ENCODE measurements at regions not wholly inside any gene's neighbourhood (a gene's known extent, or its start where the extent isn't known, plus 50 kb on each side); places are given as distances from the start of the nearest gene placed in this dataset.

- no peak for DNase-seq (ENCODE audit: low spot score)
These were observed 92.6 kb downstream of the TTC32 start for GRCh38 chr2:19809206-19809605.

GRCh38 chr2:19807866-19808265, 93.9 kb downstream of the TTC32 start:
- DNase-seq (ENCODE audit: low spot score) = no peak

- DNase-seq (ENCODE audit: low spot score) = no peak
These were observed 94.4 kb downstream of the TTC32 start for GRCh38 chr2:19807346-19807745.

- DNase-seq (ENCODE audit: low spot score) = no peak
These were observed 95.2 kb downstream of the TTC32 start for GRCh38 chr2:19806591-19806990.

- DNase-seq (ENCODE audit: low spot score) = no peak
These were observed 95.7 kb downstream of the TTC32 start for GRCh38 chr2:19806131-19806530.

- no peak for DNase-seq (ENCODE audit: low spot score)
These were observed 96.5 kb downstream of the TTC32 start for GRCh38 chr2:19805266-19805665.

GRCh38 chr2:19804639-19805260, 97.0 kb downstream of the TTC32 start:
- DNase-seq (ENCODE audit: low spot score) = no peak

GRCh38 chr2:19802086-19802841, 99.5 kb downstream of the TTC32 start:
- peak; percentile 90 for DNase-seq (ENCODE audit: low spot score)

GRCh38 chr2:19801367-19802080, 100.3 kb downstream of the TTC32 start:
- peak; percentile 99 for DNase-seq (ENCODE audit: low spot score)

GRCh38 chr2:19800796-19801195, 101.0 kb downstream of the TTC32 start:
- no peak for DNase-seq (ENCODE audit: low spot score)

- DNase-seq (ENCODE audit: low spot score) = no peak
These were observed 101.7 kb downstream of the TTC32 start for GRCh38 chr2:19799881-19800780.

GRCh38 chr2:19797871-19798270, 103.9 kb downstream of the TTC32 start:
- peak; percentile 20 for DNase-seq (ENCODE audit: low spot score)

GRCh38 chr2:19797243-19797810, 104.5 kb downstream of the TTC32 start:
- DNase-seq (ENCODE audit: low spot score) = no peak

- peak; percentile 39 for DNase-seq (ENCODE audit: low spot score)
These were observed 105.6 kb downstream of the TTC32 start for GRCh38 chr2:19796035-19796695.

- DNase-seq (ENCODE audit: low spot score) = no peak
These were observed 108.5 kb downstream of the TTC32 start for GRCh38 chr2:19793132-19793750.

- no peak for DNase-seq (ENCODE audit: low spot score)
These were observed 111.5 kb downstream of the TTC32 start for GRCh38 chr2:19790291-19790690.

- no peak for DNase-seq (ENCODE audit: low spot score)
These were observed 114.6 kb downstream of the TTC32 start for GRCh38 chr2:19787134-19787533.

GRCh38 chr2:19786408-19787058, 115.2 kb downstream of the TTC32 start:
- peak; percentile 76 for DNase-seq (ENCODE audit: low spot score)

GRCh38 chr2:19785867-19786266, 115.9 kb downstream of the TTC32 start:
- DNase-seq (ENCODE audit: low spot score) = no peak

- DNase-seq (ENCODE audit: low spot score) = no peak
These were observed 116.3 kb downstream of the TTC32 start for GRCh38 chr2:19785447-19785846.
